Osteoblast (primary cell): ENCODE measurements at regions not wholly inside any gene's neighbourhood (a gene's known extent, or its start where the extent isn't known, plus 50 kb on each side); places are given as distances from the start of the nearest gene placed in this dataset.
A peak's percentile ranks its signal among the peaks of the same experiment; 100 is the strongest.

Experiments used
- DNase-seq: peaks from one replicate; pipeline ENCODE4 v3.0.0; 2011; ENCODE audit warnings: low spot score, mixed read lengths; ENCODE audit not compliant: insufficient read length; ENCODE audit errors: missing footprints
- H2AFZ ChIP-seq: 2 replicates; pipeline ENCODE4 v1.6.0; 2011; ENCODE audit warnings: mild to moderate bottlenecking, low read length
- H3K27ac ChIP-seq: 2 replicates; pipeline ENCODE4 v1.5.1; 2011; ENCODE audit warnings: mild to moderate bottlenecking, low read depth, low read length, moderate library complexity
- H3K27me3 ChIP-seq: 2 replicates; pipeline ENCODE4 v1.6.0; 2012; ENCODE audit warnings: mild to moderate bottlenecking, control low read depth, inconsistent platforms, low read length, moderate library complexity; ENCODE audit not compliant: insufficient read depth
- H3K36me3 ChIP-seq: 2 replicates; pipeline ENCODE4 v1.5.1; 2011; ENCODE audit warnings: mild to moderate bottlenecking, low read length, control low read depth, moderate library complexity; ENCODE audit not compliant: insufficient read depth
- H3K4me1 ChIP-seq: 2 replicates; pipeline ENCODE4 v1.5.1; 2011; ENCODE audit warnings: mild to moderate bottlenecking, low read length, control low read depth, moderate library complexity; ENCODE audit not compliant: insufficient read depth
- H3K4me2 ChIP-seq: 2 replicates; pipeline ENCODE4 v1.6.0; 2011; ENCODE audit warnings: mild to moderate bottlenecking, low read length; ENCODE audit not compliant: insufficient read depth
- H3K4me3 ChIP-seq: fragments of 200-600 bp; sonication (generic); 3 replicates; pipeline ENCODE4 v1.5.1; 2012; ENCODE audit warnings: mild to moderate bottlenecking, low read length, inconsistent platforms; ENCODE audit not compliant: insufficient read depth
- H3K79me2 ChIP-seq: 2 replicates; pipeline ENCODE4 v1.6.0; 2012; ENCODE audit warnings: mild to moderate bottlenecking, low read length, control low read depth, inconsistent platforms; ENCODE audit not compliant: insufficient read depth
- H3K9me3 ChIP-seq: 2 replicates; pipeline ENCODE4 v1.5.1; 2011; ENCODE audit warnings: low read depth, low read length, control low read depth
- H4K20me1 ChIP-seq: 2 replicates; pipeline ENCODE4 v1.6.0; 2012; ENCODE audit warnings: mild to moderate bottlenecking, low read length, control low read depth; ENCODE audit not compliant: insufficient read depth
- CTCF ChIP-seq: IDR thresholded peaks from 2 replicates; pipeline ENCODE4 v1.5.1; 2011; ENCODE audit warnings: mild to moderate bottlenecking, low read depth, low read length, moderate library complexity; ENCODE audit errors: extremely low read depth

- Histone ChIP-seq H3K79me2 (peaks cover 80% of the 10 kb centered on the region), H3K36me3 (peaks cover 22% of the 10 kb centered on the region), H3K9me3 (peaks cover 2% of the 10 kb centered on the region), H2AFZ (no peak overlapping the region), H3K27ac (no peak overlapping the region), H3K4me1 (peaks cover 1% of the 10 kb centered on the region), H3K4me3 (no peak overlapping the region), H3K27me3 (no peaks in the 10 kb centered on the region), H4K20me1 (peaks cover 25% of the 10 kb centered on the region), H3K4me2 (no peak overlapping the region)
- no peak for TF ChIP-seq CTCF
- DNase-seq, result peak; percentile 62
Observed at GRCh38 chr16:85181739-85182129, 69.5 kb upstream of the CIBAR2 start.

GRCh38 chr16:85182286-85182685, 70.0 kb upstream of the CIBAR2 start:
- Histone ChIP-seq H3K4me3 (no peak overlapping the region), H3K79me2 (peaks cover 78% of the 10 kb centered on the region), H3K9me3 (peaks cover 2% of the 10 kb centered on the region), H3K27ac (no peak overlapping the region), H2AFZ (no peak overlapping the region), H4K20me1 (peaks cover 26% of the 10 kb centered on the region), H3K4me1 (peaks cover 7% of the 10 kb centered on the region), H3K36me3 (peaks cover 22% of the 10 kb centered on the region), H3K4me2 (no peak overlapping the region), H3K27me3 (no peaks in the 10 kb centered on the region)
- DNase-seq, result peak; percentile 55
- TF ChIP-seq CTCF, result no peak

GRCh38 chr16:85182774-85183173, 70.5 kb upstream of the CIBAR2 start:
- Histone ChIP-seq H3K4me3 (no peak overlapping the region), H3K79me2 (peaks cover 78% of the 10 kb centered on the region), H4K20me1 (peaks cover 26% of the 10 kb centered on the region)

GRCh38 chr16:85183564-85183963, 71.3 kb upstream of the CIBAR2 start:
- H3K9me3 ChIP-seq, result peaks cover 2% of the 10 kb centered on the region
- TF ChIP-seq CTCF, result no peak
- H3K4me1 ChIP-seq, result peaks cover 8% of the 10 kb centered on the region
- peaks cover 28% of the 10 kb centered on the region for H4K20me1 ChIP-seq
- DNase-seq, result peak; percentile 78
- H3K4me3 ChIP-seq, result no peak overlapping the region
- no peak overlapping the region for H3K27ac ChIP-seq
- H3K36me3 ChIP-seq, result peaks cover 19% of the 10 kb centered on the region
- no peak overlapping the region for H2AFZ ChIP-seq
- H3K27me3 ChIP-seq, result no peaks in the 10 kb centered on the region
- no peak overlapping the region for H3K4me2 ChIP-seq
- peaks cover 74% of the 10 kb centered on the region for H3K79me2 ChIP-seq

More at GRCh38 chr16:85182774-85183173, 70.5 kb upstream of the CIBAR2 start:
- TF ChIP-seq CTCF, result no peak
- H2AFZ ChIP-seq, result no peak overlapping the region
- no peak overlapping the region for H3K27ac ChIP-seq
- peaks cover 2% of the 10 kb centered on the region for H3K9me3 ChIP-seq
- DNase-seq, result peak; percentile 39
- H3K4me2 ChIP-seq, result no peak overlapping the region
- peaks cover 8% of the 10 kb centered on the region for H3K4me1 ChIP-seq
- H3K27me3 ChIP-seq, result no peaks in the 10 kb centered on the region
- H3K36me3 ChIP-seq, result peaks cover 19% of the 10 kb centered on the region
